OCI-M1 (cell line): ENCODE measurements at regions not wholly inside any gene's neighbourhood (a gene's known extent, or its start where the extent isn't known, plus 50 kb on each side); places are given as distances from the start of the nearest gene placed in this dataset.
"Not testable (repeated sequence)": the region's sequence is repeated elsewhere in the genome, so short reads cannot be mapped to it uniquely, and the experiment has no call there.

Source experiments
- DNase-seq: peaks from one replicate; lab custom pipeline; 2025; lab: John Stamatoyannopoulos, UW

DNA sequence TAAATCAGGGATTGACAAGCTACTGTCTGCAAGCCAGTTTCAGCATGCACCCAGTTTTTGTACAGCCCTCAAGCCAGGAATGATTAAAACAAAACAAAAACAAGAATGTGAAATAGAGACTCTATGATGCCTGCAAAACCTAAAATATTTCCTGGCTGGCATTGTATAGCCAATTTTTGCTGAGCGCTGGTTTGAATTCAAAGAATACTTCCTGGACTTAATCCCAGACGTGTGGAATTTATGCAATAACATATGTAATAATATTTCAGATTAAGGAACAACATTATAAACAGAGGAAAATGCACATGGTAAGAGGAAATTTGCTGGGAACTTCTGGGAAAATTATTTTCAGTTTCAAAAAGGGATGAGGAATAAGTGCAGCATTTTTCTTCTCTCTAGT is 148.1 kb upstream of the RPRM start:
- DNase-seq, result no peak

DNA sequence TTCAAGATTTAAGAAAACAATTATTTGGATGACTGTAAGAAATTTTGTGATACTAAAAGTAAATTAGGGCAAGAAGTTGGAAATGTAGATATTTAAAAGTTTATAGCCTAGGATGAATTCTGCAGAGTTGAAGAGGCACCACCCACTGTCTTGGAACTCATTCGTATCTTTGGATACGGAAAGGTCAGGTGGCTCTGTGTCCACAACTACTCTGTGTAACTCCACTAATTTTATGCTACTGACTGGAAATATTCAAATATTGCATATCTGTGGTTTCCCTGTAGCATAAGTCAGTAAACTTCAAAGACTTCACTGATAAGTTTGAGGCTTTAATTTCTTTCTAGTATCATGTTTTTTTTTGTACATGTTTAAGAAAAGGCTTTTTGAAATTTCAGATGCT is 156.9 kb upstream of the RPRM start:
- no peak for DNase-seq

DNA sequence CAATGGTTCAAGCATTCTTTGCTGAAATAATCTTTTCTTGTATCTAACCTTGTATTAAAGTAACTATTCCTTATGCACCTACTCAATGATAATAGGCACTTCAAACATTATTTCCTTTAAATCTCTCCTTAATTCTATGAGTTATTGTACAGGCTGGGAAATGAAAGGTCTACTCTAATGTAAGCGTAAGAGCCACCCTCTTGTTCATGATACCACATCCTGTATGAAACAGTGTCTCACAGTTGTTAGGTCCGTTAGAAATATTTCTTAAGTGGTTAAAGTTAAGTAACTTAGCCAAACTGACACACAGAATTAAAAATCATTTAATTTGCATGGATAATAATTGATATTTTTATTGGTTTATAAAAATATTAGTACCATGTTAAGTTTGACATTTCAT is 162.5 kb upstream of the RPRM start:
- no peak for DNase-seq

DNA sequence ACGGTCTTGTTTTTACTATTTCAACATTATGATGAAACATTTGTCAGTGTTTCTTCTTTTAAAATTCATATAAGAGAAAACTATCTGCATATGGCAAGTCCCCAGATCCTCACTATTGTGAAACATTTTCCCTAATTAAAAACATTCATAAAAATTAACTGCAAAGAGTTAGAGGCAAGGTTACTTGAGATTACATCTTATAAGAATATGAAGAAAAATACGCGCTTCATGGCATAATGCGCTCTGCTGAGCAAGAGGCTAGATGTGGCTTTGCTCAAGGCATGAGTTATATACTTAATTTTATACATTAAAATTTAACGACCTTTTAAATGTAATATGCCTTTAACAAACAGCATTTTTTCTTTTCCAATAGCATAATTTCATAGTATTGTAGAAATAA is 166.4 kb upstream of the RPRM start:
- no peak for DNase-seq

DNA sequence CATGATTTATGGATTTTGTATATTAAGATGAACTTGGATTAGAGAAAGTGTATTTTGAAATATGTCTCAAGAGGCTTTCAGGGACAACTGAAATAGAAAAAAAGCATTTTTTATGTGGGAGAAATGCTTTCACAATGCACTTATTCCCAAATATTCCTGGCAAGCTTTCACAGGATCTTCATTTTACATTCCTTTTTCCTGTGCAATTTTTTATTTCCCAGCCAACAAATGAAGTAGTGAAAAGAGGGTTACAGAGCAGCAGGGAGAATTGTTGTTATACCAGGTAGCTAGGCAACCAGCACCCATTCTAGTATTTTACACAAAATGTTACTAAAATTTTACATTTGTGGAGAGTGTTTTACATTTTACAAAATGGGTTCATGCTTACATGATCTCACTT is 167.0 kb upstream of the RPRM start:
- DNase-seq, result no peak

DNA sequence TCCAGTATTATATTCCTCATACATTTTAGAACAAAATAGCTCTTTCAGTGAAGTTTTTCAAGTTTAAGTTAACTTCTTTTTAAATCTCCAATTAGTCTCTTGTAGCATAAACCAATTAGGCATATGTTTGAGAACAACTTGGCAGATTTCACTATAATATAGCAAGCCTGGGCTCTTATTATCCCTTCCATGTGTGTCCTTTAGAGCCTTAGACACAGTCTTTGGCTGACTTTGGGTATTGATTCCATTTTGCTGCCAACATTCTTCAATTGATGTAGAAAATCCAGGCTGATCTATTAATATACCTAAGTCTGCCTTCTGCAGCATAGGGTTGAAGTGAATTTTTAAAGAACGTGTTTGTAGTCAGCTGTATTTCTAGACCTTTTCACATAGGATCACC is 179.1 kb upstream of the RPRM start:
- no peak for DNase-seq

DNA sequence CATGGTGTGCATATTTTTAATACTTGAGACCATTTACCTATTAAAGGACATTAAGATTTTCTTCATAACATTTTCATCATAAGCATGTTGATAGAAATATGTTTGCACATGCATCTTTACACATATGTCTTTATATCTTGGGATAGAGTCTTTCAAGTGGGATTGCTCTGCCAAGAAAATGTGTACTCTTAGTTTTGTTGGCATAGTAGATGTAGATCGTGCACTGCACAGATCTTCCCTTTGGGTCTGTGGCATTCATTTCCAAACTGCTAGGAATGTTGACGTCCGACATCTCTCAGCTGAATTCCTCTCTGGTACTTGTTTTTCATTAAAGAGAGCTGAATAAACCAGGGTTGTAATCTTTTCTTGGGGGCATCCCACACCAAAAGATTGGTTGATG is 183.2 kb upstream of the RPRM start:
- DNase-seq, result no peak

DNA sequence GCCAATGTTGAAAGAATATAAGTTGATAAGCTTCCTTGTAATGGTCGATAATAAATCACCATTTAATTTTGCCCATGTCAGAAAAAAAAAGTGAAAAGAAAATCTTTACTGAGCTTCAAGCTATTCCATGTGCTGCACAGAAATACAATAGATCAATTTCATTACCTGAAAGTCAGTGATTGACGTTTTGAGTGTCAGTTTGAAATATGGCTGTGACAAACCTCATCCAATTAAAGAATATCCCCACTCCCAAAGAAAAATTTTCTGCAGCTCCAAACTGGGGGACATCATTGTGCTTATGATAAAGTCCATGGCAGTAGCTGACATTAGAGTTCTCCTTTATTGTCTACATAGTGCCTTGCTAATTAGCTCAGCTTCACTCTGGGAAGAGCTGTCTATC is 184.8 kb upstream of the RPRM start:
- DNase-seq, result no peak

DNA sequence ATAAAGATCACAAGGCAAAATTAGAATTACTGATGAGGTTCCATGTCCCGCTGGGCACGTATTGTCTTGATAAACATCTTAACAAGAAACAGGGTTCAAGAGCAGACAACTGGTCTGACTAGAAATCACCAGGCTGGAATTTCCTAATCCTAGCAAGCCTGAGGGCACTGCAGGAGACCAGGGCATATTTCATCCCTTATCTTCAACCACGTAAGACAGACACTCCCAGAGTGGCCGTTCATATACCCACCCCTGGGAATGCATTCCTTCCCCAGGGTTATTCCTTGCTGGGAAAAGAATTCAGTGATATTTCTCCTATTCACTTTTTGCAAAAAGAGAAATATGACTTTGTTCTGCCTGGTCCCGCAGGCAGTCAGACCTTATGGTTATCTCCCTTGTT is 185.4 kb upstream of the RPRM start:
- DNase-seq, result not testable (repeated sequence)

DNA sequence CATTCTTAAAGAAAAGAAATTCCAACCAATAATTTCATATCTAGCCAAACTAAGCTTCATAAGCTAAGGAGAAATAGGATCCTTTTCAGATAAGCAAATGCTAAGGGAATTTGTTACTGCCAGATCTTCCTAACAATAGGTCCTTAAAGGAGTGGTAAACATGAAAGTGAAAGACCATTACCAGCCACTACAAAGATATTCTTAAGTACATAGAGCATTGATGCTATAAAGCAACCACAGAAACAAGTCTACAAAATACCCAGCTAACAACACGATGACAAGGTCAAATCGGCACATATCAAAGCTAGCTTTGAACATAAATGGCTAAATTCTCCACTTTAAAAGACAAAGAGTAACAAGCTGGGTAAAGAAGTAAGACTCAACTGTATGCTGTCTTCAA is 188.9 kb upstream of the RPRM start:
- no peak for DNase-seq

DNA sequence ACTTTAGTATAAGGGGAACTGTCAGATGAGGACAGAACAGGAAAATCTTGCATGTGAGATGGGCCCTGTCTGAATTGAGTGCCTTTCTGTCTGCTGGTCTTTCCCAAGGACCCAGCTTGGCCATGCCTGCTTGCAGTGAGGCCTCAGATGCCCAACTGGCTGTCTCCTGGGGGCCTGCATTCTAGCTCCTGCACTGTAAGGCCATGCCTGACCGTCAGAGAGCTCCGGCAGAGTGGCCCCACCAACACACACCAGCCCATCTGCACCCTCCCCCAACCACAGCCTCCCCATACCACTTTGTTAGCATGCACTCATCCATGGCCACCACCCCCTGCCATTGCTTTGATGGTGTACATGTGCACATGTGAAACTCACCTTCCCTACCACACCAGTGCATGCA is 190.4 kb upstream of the RPRM start:
- DNase-seq, result no peak

DNA sequence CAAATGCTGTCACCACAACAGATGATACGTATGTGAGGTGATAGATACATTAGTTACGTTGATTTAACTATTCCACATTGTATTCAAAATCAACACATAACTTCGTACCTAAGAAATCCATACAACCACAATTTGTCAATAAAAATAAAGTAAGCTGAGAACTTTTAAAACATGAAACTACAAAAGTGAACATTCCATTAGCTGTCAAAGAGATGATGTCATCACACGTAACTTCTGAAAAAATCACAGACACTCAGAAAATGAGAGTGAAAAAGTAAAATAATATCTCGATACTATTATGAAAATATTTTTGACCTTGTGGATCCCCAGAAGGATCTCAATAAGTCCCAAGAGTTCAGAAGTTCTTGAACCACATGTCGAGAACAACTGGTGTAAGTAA is 161.6 kb upstream of the GALNT13 start:
- DNase-seq, result no peak

DNA sequence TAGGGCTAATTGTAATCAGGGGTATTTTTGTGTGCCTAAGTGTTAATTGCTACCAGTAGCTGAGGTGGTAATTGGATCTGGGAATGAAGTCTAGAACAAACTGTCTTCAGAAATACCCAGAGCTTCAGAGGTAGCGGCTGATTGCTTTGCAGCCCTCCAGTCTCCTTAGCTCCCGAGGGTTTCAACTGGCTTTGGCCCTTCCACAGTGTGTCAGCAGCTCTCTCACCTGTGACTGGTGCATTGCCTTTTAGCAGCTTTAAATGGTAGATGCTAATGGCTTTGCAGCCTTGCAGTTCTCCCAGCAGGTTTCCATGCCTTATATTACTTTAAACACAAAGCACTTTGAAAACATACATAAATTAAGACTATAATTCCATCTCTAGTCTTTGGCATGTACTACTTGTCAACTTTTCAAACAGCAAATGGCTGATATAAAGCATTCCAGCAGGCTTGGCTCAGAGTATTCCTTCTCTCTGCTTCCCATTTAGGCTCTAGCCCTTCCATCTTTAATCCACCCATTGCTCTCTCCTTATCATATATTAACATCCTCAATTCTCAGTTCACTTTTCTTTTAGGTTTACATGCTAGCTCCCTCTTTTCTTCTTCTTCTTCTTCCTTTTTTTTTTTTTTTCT is 156.4 kb upstream of the GALNT13 start:
- no peak for DNase-seq

DNA sequence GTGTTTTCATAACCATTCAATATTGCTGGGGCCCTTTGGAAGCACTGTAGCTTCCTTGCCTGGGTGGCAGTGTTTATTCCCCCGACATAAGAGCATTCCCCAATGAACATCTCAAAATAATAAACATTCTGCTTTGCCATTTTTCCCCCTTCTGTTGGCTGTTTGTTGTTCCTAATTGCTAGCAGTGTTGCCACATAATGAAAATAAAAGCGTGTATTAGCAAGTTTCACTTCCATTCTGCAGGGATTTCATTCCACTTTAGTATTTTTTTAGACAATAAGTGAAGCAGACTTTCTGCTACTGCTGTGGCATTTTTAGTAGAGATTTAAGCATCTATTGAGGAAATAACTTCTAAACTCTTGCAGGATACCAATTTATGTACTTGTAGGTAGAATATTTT is 154.7 kb upstream of the GALNT13 start:
- no peak for DNase-seq

DNA sequence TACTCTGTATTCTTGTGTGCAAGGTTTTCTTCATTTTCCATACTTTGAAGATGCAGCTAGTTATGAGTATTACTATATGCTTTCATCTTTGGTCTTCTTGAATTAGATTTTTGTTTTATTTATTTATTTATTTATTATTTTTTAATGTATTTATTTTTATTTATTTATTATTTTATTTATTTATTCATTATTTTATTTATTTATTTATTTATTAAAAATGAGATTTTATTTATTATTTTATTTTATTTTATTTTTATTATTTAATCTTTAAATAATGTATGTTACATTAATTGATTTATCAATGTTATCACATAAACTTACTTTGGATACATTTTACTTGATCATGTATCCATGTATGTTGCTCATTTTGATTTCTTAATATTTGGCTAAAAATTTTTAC is 132.3 kb upstream of the GALNT13 start:
- DNase-seq, result no peak

DNA sequence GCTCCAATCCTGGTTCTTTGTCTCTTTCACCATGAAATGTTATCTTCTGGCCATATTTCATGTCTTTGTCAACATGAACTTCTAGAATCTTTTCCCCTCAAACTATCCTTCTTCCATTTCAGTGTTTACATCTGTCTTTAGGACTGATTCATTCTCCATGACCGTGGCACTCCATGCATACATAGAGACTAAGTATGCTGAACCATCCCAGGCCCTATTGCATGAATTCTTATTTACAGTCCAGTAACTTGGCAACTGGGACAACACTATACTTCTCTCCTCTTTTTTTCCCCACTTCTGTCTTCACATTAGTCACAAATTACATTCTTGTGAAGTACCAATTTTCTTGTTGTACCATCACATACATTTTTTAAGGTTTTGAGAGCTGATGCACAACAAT is 109.8 kb upstream of the GALNT13 start:
- no peak for DNase-seq

DNA sequence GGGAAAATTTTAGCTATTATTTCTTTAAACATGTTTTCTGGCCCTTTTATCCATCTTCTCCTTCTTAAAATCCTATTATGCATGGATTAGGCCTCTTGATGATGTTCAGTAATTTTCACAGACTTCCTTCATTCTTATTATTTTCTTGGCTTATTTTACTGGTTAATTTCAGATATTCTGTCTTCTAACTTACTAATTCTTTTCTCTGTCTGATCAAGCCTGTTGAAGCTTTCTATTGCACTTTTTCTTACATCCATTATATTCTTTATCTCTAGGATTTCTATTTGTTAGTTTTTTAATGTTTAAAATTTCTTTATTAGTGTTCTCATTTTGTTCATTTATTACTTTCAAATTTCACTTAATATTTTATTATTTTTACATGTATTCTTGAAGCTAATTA is 105.3 kb upstream of the GALNT13 start:
- no peak for DNase-seq

DNA sequence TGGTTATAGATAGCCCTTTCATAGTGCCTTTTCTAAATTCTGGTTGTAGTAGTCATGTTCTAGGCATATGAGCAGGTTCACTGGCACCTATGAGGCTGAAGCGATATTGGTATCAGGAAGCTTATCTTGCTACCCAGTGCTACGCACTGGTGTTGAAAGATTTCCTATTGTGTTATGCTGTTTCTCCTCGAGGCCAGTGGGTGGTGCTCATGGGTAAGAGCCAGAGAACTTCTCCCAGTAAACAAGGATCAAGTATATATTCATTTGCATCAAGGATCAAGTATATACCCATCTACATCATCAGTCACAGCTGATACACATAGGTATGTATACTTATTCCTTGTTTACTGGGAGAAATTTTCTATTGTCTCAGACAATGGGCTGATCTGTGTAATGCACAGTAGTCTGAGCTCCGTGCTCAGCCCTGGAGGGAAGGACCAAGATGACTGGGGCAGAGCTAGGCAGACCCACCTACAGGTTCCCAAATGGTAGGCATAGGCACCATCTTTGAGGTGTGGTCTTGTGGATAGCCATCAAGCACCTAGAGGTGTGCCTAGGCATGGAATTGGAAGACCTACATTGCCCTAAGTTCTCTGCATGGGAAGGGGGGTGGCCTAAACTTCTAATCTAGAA is 101.2 kb upstream of the GALNT13 start:
- peak; percentile 30 for DNase-seq

DNA sequence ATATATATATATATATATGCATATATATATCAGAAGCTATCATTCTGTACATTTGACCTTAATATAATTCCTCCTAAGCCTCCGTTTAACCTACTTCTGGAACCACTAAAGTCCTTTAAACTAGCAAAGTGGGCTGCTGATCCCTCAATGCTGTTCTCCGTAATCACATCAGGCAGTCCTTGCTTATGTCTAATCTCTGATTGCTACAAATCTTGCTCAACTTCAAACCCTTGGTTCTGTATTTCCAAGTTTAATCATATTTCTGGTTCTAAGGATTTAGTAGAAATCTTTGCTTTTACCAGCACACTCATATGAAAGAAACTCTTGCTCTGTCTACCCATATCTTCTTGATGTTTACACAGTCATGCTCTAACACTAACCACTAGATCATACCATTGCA is 91.5 kb upstream of the GALNT13 start:
- DNase-seq, result no peak

DNA sequence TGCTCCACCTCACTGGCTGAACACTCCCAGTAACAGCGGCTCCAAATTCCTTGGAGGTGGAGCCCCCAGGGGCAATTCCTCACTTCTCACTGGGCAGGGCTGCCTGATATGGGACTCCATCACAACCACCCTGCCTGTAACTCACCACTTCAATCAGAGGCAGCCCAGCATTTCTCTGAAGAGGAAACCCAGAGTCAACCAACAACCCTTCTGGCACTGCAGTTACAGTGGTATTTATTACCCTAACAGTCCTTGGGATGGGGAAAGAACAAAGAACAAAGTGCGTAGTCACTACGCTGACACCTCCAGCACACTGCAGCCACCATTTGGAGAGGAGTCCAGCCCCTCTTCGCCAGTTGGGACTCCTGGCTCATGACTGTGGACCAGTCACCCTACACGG is 85.7 kb upstream of the GALNT13 start:
- no peak for DNase-seq

DNA sequence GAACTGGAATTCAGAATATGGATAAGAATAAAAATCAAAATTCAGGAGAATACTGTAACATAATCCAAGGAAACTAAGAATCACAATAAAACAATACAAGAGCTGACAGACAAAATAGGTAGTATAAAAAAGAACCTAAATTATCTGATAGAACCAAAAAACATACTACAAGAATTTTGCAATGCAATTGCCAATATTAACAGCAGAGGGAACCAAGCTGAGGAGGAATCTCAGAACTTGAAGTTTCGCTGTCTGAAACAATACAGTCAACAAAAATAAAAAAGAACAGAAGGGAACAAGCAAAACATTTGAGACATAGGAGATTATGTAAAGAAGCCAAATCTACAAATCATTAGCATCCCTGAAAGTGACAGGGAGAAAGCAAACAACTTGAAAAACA is 84.1 kb upstream of the GALNT13 start:
- no peak for DNase-seq

DNA sequence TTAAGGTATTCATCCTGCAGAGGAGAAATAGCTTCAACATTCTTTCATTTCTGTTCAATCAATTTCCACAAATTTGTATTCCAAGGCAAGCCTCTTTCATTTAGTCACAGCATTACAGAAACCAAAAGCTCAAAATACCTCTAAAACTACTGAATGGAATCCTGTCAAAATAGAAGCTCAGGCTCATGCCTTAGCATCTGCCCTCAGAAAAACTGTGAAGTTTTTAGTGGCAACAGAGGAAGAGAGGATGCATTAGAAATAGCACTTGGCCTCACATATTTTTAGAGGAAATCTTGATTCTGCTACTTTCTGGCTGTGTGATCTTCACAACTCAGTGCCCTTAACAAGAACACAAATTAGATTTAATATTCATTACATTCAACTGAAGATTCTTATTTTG is 69.1 kb upstream of the GALNT13 start:
- DNase-seq, result no peak

DNA sequence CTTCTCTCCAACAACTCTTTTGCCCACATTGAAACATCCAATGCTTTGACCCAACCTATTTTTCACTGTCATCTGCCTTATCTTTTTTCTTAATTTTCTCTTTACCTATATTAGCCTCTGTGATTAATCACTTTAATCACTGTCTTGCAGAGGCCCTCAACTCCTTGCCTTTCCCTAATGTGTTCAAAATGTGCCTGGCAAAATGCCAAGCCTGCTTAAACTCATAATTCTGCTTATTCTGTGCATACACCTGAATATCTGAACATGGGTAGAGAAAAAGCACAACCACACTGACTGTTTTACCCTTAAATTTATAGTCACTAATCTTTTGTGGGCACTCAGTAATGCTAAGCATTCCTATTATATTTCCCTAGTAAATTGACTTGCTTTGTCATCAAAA is 63.0 kb upstream of the GALNT13 start:
- DNase-seq, result no peak

DNA sequence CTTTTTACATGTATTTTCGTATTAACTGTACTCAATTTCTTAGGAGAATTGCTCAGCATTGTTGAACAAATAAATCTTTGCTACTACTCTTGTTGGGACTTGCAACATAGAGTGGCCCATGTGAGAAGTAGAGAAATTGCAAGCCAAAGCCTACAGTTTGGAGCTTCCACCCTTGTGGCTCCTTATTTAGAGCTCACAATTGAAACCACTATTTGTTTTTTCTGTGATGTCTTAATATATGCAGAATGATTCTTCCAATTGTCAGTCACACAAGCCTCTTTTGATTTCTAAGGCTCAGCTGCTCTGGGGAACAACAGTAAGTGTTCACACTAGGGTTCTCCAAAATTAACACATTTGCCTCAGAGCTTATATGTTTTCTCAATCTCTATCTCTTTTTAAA is 60.2 kb upstream of the GALNT13 start:
- no peak for DNase-seq

DNA sequence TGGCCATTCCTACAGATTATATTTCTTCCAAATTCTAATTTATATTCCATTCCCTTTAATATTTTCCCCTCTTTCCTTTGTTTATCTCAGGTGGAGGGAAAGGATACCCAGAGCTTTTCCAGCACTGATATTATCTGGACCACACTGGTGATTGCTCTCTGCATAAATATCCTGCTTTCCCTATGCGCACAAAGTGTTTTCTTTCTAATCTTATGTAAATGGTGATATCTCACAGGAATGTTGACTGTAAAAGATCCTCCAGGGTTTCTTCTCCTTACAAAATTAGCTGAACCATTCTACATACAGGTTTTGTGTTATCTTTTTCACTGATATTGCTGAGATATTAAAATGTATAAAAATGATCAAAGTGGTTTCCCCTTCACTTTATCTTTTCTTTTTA is 59.1 kb upstream of the GALNT13 start:
- no peak for DNase-seq
